Activated T-cell treated with anti-CD3 and anti-CD28 coated beads, Interleukin-2, amount 50 U/mL, for 72 hours (primary cell): ENCODE measurements at regions not wholly inside any gene's neighbourhood (a gene's known extent, or its start where the extent isn't known, plus 50 kb on each side); places are given as distances from the start of the nearest gene placed in this dataset.

Experiments
- ATAC-seq, 2 donors: fragments of 150-1000 bp; cut with Tn5 transposase; replicated peaks in 1 of 2; 2 replicates each; pipeline ENCODE4 v1.10.0; 2021; ENCODE audit warnings: moderate library complexity in 2 of 2, mild to moderate bottlenecking in 1 of 2
- DNase-seq, 2 donors: peaks; one replicate each; pipeline ENCODE4 v3.0.0; 2021 to 2022; ENCODE audit warnings: mixed read lengths in 1 of 2
- H3K27ac Mint-ChIP-seq: one replicate; pipeline ENCODE4 v1.8.0; 2022; ENCODE audit warnings: mild to moderate bottlenecking, moderate library complexity, mixed read lengths
- H3K27me3 Mint-ChIP-seq: one replicate; pipeline ENCODE4 v1.8.0; 2022; ENCODE audit warnings: low read depth, mixed read lengths
- H3K36me3 Mint-ChIP-seq, 2 donors: one replicate each; pipeline ENCODE4 v1.8.0; 2022; ENCODE audit warnings: mixed read lengths in 2 of 2, mild to moderate bottlenecking in 1 of 2; ENCODE audit not compliant: insufficient read depth in 2 of 2
- H3K4me1 Mint-ChIP-seq: one replicate; pipeline ENCODE4 v1.8.0; 2022; ENCODE audit warnings: low read depth, mixed read lengths
- H3K4me3 Mint-ChIP-seq, 2 donors: one replicate each; pipeline ENCODE4 v1.8.0; 2022; ENCODE audit warnings: mild to moderate bottlenecking in 2 of 2, mixed read lengths in 2 of 2, moderate library complexity in 2 of 2
- H3K9me3 Mint-ChIP-seq, 2 donors: one replicate each; pipeline ENCODE4 v1.8.0; 2022; ENCODE audit warnings: mixed read lengths in 2 of 2

DNA sequence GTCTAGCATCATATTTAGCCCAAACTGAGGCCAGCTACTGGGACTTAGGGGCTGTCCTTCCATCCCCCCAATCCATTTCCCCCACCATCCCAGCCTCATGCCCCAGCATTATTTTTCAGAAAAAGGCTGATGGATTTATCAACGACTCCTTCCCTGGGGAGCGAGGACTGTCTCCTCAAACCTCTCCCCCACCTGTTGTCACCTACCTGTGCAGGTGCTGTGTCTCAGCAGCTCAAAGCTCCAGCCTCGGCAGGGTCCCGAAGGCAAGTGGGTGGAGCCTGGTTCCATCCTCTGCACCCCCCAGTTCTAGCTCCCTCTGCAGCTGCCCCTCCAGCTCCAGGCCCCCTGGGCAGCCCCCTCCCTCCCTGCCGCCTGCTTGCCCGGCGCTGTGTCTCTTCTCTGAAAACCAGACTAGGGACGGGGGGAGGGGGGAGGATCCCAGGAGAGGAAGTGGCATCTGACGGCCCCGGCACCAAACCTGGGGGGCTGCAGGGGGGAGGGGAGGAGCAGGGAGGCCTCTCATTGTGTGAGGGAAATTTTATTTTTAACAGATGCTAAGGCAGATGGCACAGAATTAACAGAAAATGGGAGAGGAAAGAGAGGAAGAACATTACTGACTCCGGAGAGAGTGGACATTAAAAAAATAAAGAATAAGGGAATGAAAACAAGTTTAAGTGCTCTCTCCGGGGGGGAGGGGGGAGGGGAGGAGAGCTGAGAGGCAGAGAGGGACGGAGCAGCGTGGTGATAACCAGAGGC is 61.7 kb upstream of the PAX2 start:
- H3K4me3 Mint-ChIP-seq = no peak overlapping the region

DNA sequence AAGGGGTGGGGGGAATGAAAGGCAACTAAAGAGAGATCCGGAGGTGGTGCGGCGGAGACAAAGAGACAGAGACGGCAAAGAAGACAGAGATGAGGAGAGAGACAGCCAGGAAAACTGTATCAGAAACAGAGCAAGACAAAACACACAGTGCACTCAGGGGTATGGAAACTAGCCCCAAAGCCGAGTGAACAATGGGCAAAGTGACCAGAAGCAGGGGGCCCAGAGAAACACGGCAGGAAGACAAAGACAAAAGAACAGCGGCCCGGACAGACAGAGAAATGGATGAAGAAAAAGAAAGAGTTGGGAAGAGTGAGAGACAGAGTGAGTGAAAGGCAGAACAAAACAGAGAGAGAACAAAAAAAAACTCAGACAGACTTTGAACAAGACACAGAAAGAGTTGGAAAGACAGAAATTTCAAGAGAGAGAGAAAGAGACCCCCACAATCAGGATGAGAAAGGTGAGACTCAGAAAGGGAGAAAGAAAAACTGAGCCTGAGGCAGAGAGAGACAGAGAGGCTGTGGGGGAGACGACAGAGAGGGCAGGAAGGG is 60.6 kb upstream of the PAX2 start:
- H3K4me3 Mint-ChIP-seq = no peak overlapping the region
- no peak for DNase-seq
- no peaks in the 10 kb centered on the region for H3K9me3 Mint-ChIP-seq
- ATAC-seq = no peak
- H3K27ac Mint-ChIP-seq = no peak overlapping the region
- H3K4me1 Mint-ChIP-seq = no peaks in the 10 kb centered on the region
- peaks cover 87% of the 10 kb centered on the region for H3K27me3 Mint-ChIP-seq
- H3K36me3 Mint-ChIP-seq = no peaks in the 10 kb centered on the region

More for the DNA sequence above, 61.7 kb upstream of the PAX2 start:
- H3K27ac Mint-ChIP-seq = no peak overlapping the region
- DNase-seq (no peak), ATAC-seq (no peak)
- H3K36me3 Mint-ChIP-seq = no peaks in the 10 kb centered on the region
- H3K4me1 Mint-ChIP-seq = no peaks in the 10 kb centered on the region
- peaks cover 92% of the 10 kb centered on the region for H3K27me3 Mint-ChIP-seq
- H3K9me3 Mint-ChIP-seq = no peaks in the 10 kb centered on the region

DNA sequence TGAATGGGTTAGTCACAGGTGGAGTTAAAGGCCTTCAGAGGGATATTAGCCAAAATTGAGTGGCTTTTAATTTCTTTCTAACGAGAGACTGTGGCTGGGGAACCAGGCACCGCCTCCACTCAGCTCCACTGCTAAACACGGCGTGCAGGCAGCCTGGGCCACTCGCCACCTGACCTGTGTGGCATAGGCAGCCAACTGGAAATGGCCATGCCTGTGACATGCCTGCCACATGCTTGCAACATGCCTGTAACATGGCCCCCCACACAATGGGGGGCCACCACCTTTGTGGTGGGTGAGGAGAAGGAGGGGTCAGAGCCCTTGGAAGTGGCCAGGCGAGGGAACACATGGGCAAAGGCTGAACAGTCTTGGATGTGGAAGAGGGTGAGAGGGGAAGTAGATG is 60.1 kb upstream of the PAX2 start:
- Mint-ChIP-seq H3K36me3 (no peaks in the 10 kb centered on the region), H3K27me3 (peaks cover 82% of the 10 kb centered on the region), H3K4me3 (no peak overlapping the region), H3K9me3 (no peaks in the 10 kb centered on the region), H3K4me1 (no peaks in the 10 kb centered on the region), H3K27ac (no peak overlapping the region)
- DNase-seq = no peak
- no peak for ATAC-seq

DNA sequence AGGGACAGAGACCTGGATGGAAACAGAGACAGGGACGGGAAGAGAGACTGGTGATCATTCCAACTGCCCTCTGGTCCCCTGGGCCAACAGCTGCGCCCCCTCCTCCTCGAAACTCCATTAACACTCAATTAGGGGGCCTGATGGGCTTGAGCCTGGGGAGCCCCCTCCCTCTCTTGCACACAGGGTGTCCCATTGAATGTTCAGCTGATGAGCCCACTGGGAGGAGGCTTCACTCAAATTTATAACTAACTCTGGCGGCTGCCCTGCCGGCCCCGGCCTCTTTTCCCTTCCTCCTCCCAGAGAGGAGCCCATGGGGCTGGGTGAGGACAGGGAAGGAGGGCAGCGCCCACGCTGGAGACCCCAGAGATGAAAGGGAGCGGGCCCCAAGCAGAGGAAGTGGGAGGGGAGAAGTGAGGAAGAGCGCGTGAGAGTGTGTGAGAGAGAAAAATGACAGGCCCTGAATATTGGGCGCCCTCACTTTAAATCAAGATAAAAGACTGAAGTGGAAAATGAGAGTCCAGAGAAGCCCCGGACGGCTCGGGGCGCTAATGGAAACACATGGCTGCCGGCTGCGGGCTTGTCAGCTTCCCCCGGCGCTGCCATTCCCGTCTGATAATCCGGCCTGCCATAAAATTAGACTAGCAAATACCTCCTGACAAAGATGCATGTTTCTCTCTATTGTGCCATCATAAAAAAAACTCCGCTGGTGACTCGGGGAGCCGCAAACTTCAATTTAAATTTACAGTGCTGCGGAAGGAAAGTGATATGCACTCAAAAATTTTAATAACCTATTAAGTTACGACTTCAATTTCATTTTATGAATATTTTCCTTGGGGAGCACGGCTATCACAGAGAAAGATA is 58.0 kb upstream of the PAX2 start:
- Mint-ChIP-seq H3K4me3 (no peak overlapping the region), H3K27ac (no peak overlapping the region), H3K27me3 (peaks cover 80% of the 10 kb centered on the region), H3K4me1 (no peaks in the 10 kb centered on the region), H3K9me3 (no peaks in the 10 kb centered on the region), H3K36me3 (no peaks in the 10 kb centered on the region)
- ATAC-seq = no peak
- no peak for DNase-seq

DNA sequence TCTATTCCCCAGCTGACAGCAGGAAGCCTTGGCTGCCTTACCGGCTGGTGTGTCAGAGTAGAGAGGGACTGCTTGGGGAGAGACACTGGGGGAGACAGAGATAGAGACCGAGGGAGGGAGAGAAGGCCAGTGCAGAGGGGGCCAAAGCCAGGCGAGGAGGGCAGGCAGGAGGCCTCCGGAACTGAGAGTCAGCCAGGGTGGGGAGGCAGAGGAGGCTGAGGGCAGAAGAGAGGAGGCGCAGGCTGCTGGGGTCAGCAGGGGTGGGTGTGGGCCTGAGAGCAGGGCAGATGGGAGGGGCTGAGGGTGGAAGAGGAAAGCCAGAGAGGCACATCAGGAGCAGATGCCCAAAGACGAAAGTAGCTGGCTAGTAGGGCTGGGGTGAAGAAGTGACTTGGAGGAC is 57.2 kb upstream of the PAX2 start:
- no peaks in the 10 kb centered on the region for H3K4me1 Mint-ChIP-seq
- no peaks in the 10 kb centered on the region for H3K9me3 Mint-ChIP-seq
- no peak for ATAC-seq
- no peak overlapping the region for H3K4me3 Mint-ChIP-seq
- DNase-seq = no peak
- H3K27me3 Mint-ChIP-seq = peaks cover 78% of the 10 kb centered on the region
- no peak overlapping the region for H3K27ac Mint-ChIP-seq
- H3K36me3 Mint-ChIP-seq = no peaks in the 10 kb centered on the region

DNA sequence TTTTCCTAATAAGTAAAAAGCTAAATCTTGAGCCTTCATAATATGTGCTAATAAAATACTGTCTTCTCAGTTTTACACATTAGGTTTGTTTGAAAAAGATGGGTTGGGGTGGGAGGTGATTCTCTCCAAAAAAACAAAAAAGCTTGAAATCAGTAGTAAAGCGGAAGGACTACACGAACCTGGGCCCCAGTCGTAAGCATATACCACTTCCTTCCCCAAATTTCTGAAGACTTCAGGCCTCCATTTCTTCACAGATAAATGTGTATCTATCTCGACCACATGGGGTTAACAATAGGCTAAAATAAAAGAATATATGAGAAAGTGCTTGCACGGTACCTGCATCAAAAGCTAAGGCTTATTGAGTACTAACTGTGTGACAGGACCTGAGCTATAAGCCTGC is 51.6 kb upstream of the PAX2 start:
- H3K9me3 Mint-ChIP-seq = no peaks in the 10 kb centered on the region
- H3K27me3 Mint-ChIP-seq = peaks cover 40% of the 10 kb centered on the region
- DNase-seq = no peak
- no peak overlapping the region for H3K4me3 Mint-ChIP-seq
- no peak for ATAC-seq
- H3K36me3 Mint-ChIP-seq = no peaks in the 10 kb centered on the region
- no peak overlapping the region for H3K27ac Mint-ChIP-seq
- peaks cover 13% of the 10 kb centered on the region for H3K4me1 Mint-ChIP-seq
